K562 (cell line): ENCODE measurements at regions not wholly inside any gene's neighbourhood (a gene's known extent, or its start where the extent isn't known, plus 50 kb on each side); places are given as distances from the start of the nearest gene placed in this dataset.

Source experiments
- ATAC-seq: fragments of 200-7000 bp; cut with Tn5 transposase; 3 replicates; pipeline ENCODE4 v1.9.1; 2020; ENCODE audit warnings: moderate library complexity
- BruUV-seq: library from RNA; stranded (reverse); fragments of 400-500 nt; replicated peaks from 2 replicates; lab custom pipeline; 2021; lab: Mats Ljungman, UMichigan
- CTCF ChIA-PET: fragments of 300-600 bp; formaldehyde crosslinking; extraction: SDS; loops from one replicate; lab custom pipeline; 2021; ENCODE audit warnings: low intra/inter-chr PET ratio; lab: Yijun Ruan, JAX
- POLR2A ChIA-PET: fragments of 300-600, 350-650 bp; sonication (Branson Sonifier 250); formaldehyde crosslinking; extraction: SDS; loops from one replicate; lab custom pipeline; 2021; ENCODE audit warnings: antibody characterized with exemption, inconsistent platforms; lab: Yijun Ruan, JAX
- DNase-seq, 4 experiments: peaks; one replicate each; pipeline versions ENCODE4 v3.0.0 to v3.0.0-alpha.2; 2011 to 2018; ENCODE audit warnings: low spot score in 3 of 4, mixed read lengths in 3 of 4; ENCODE audit errors: extremely low read depth in 1 of 4
- FAIRE-seq: peaks from 2 replicates; lab custom pipeline; 2011; peaks lifted over from hg19 to GRCh38; lab: Jason Lieb, UNC
- H2AFZ ChIP-seq: 2 replicates; pipeline ENCODE4 v1.6.0; 2011; ENCODE audit warnings: low read depth, low read length, control low read depth, inconsistent platforms
- H3K27ac ChIP-seq: fragments of 200-600 bp; 3 replicates; pipeline ENCODE4 v1.8.0; 2011; ENCODE audit warnings: low read depth, mild to moderate bottlenecking, control low read depth, inconsistent platforms, low read length, moderate library complexity, mixed read lengths; ENCODE audit errors: extremely low read depth
- H3K27me3 ChIP-seq, 2 experiments: fragments of 300-600 bp in 1 of 2; 2 replicates in 1 of 2; 3 replicates in 1 of 2; pipeline versions ENCODE4 v1.6.0 to v1.8.0; 2011; ENCODE audit warnings: inconsistent platforms in 2 of 2, low read length in 2 of 2, mild to moderate bottlenecking in 1 of 2, mixed read lengths in 1 of 2, moderate library complexity in 1 of 2; ENCODE audit not compliant: control insufficient read depth in 2 of 2, insufficient read depth in 2 of 2
- H3K36me3 ChIP-seq: fragments of 300-600 bp; 3 replicates; pipeline ENCODE4 v1.8.0; 2011; ENCODE audit warnings: mild to moderate bottlenecking, low read length, inconsistent platforms; ENCODE audit not compliant: control insufficient read depth, insufficient read depth
- H3K4me1 ChIP-seq, 2 experiments: fragments of 200-600 bp in 1 of 2; replicated peaks in 1 of 2; 2 replicates in 1 of 2; 3 replicates in 1 of 2; pipeline versions ENCODE4 v1.5.1 to v1.8.0; 2011; ENCODE audit warnings: inconsistent platforms in 2 of 2, low read length in 2 of 2, mild to moderate bottlenecking in 1 of 2, mixed read lengths in 1 of 2, moderate library complexity in 1 of 2; ENCODE audit not compliant: control insufficient read depth in 2 of 2, insufficient read depth in 2 of 2
- H3K4me2 ChIP-seq: 2 replicates; pipeline ENCODE4 v1.6.1; 2011; ENCODE audit warnings: low read length, control low read depth, inconsistent platforms, mixed read lengths; ENCODE audit not compliant: insufficient read depth
- H3K4me3 ChIP-seq: fragments of 200-600 bp; sonication (generic), shearing (Covaris generic); 2 replicates; pipeline ENCODE4 v1.5.1; 2016; ENCODE audit warnings: control low read depth, inconsistent platforms
- H3K79me2 ChIP-seq: fragments of 200-600 bp; 3 replicates; pipeline ENCODE4 v1.8.0; 2011; ENCODE audit warnings: low read length, inconsistent platforms; ENCODE audit not compliant: control insufficient read depth, insufficient read depth
- H3K9ac ChIP-seq, 2 experiments: 2 replicates each; pipeline versions ENCODE4 v1.6.0 to v1.6.1; 2011; ENCODE audit warnings: low read depth in 2 of 2, low read length in 2 of 2, control low read depth in 1 of 2, inconsistent platforms in 1 of 2, mild to moderate bottlenecking in 1 of 2, mixed read lengths in 1 of 2; ENCODE audit not compliant: insufficient read depth in 1 of 2
- H3K9me1 ChIP-seq: one replicate; pipeline ENCODE4 v1.6.0; 2011; ENCODE audit warnings: inconsistent platforms, mild to moderate bottlenecking, low read length, moderate library complexity; ENCODE audit not compliant: control insufficient read depth, insufficient read depth
- H3K9me3 ChIP-seq: replicated peaks from 2 replicates; pipeline ENCODE4 v1.5.1; 2011; ENCODE audit warnings: low read depth, low read length, inconsistent platforms; ENCODE audit not compliant: control insufficient read depth, insufficient read depth
- H4K20me1 ChIP-seq: replicated peaks from 2 replicates; pipeline ENCODE4 v1.6.1; 2011; ENCODE audit warnings: low read length, inconsistent platforms, mixed read lengths; ENCODE audit not compliant: control insufficient read depth, insufficient read depth
- FOXK2 ChIP-seq, 2 experiments: fragments of 450-650 bp; IDR thresholded peaks in 1 of 2; conservative IDR thresholded peaks in 1 of 2; 2 replicates each; pipeline ENCODE4 v1.6.1; 2016; ENCODE audit warnings: low read depth in 2 of 2, mild to moderate bottlenecking in 1 of 2
- HDAC3 ChIP-seq: fragments of 450-650 bp; IDR thresholded peaks from 2 replicates; pipeline ENCODE4 v1.6.1; 2018; ENCODE audit warnings: borderline replicate concordance, mild to moderate bottlenecking, moderate library complexity; ENCODE audit not compliant: partially characterized antibody
- HMG20B ChIP-seq: fragments of 250-450 bp; sonication (Bioruptor Pico); IDR thresholded peaks from 2 replicates; pipeline ENCODE4 v1.5.0; 2021; ENCODE audit warnings: mild to moderate bottlenecking
- KAT8 ChIP-seq: fragments of 450-650 bp; IDR thresholded peaks from 2 replicates; pipeline ENCODE4 v1.6.1; 2016; ENCODE audit warnings: low read depth, mild to moderate bottlenecking
- NEUROD1 ChIP-seq: fragments of 150-350 bp; IDR thresholded peaks from 2 replicates; pipeline ENCODE4 v1.6.1; 2014; ENCODE audit warnings: borderline replicate concordance, low read length, low read depth; ENCODE audit not compliant: partially characterized antibody
- PRMT5 ChIP-seq: sonication (generic); formaldehyde crosslinking; IDR thresholded peaks from 2 replicates; pipeline ENCODE4 v1.5.0; 2020; ENCODE audit warnings: missing genetic modification reagents
- RFX7 ChIP-seq: fragments of 250-450 bp; sonication (Bioruptor Pico); IDR thresholded peaks from 2 replicates; pipeline ENCODE4 v1.5.1; 2021; ENCODE audit warnings: mild to moderate bottlenecking
- SMC3 ChIP-seq: conservative IDR thresholded peaks from 2 replicates; pipeline ENCODE4 v1.6.1; 2011; ENCODE audit warnings: low read depth, low read length, improper control_type of control experiment; ENCODE audit not compliant: insufficient read depth
- THRAP3 ChIP-seq: fragments of 450-650 bp; IDR thresholded peaks from 2 replicates; pipeline ENCODE4 v1.6.1; 2016; ENCODE audit warnings: mild to moderate bottlenecking, inconsistent platforms, borderline replicate concordance
- WGBS: fragments of 100-300 bp; shearing (Covaris generic); methylation state at CpG from one replicate; pipeline ENCODE4 v1.1.6; 2016; ENCODE audit warnings: low coverage, mixed read lengths; ENCODE audit not compliant: insufficient coverage; ENCODE audit errors: missing lambda C conversion rate; 5-methylcytosine and 5-hydroxymethylcytosine counted together
- in situ Hi-C: fragments of 300-500 bp; cut with MboI; formaldehyde crosslinking; loops from 4 replicates; pipeline ENCODE4 v1.15.0; 2018; ENCODE audit warnings: inconsistent platforms, mixed read lengths
- intact Hi-C: fragments of 100-400 bp; cut with micrococcal nuclease; formaldehyde crosslinking; loops from 2 replicates; pipeline ENCODE4 v1.14.2; 2022

DNA sequence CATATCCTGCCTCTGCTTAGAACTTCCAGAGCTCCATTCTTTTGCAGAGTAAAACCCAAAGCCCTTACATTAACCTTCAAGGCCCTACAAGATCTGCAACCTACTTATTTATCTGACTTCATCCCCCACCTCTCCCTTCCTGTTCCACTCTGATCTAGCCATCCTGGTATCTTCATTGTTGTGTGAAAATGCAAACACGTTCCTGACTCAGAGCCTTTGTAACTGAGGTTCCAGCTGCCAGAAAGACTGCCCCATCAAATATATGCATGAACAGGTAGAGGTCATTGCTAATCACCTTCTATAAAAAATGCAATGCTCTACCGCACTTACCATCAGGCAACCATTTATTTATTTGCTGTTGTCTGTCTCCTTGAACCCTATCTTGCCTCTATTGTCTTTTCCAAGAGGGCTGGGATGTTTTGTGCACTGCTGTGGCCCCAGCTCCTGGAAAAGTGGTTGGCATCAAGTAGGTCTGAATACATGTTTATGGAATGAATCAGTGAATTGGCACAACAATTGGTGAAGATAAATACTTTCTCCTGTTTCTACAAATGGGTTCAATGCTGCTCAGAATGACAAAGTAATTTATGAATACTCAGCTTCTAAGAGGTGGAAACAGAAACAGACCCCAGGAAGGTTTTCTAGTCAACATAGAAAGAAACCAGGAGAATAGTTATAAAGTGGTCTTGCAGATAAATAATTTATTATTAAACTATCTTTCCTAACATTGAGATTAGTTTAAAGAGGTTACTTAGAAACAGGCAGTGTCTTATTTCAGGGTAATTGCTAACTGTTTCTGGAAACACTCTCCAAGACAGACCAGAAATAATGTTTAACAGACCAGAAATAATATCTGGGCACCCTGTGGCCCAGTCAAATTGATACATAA lies 230.6 kb upstream of the CD180 start:
- Histone ChIP-seq H3K9me3 (no peaks in the 10 kb centered on the region), H3K36me3 (no peaks in the 10 kb centered on the region), H3K4me2 (no peak overlapping the region), H3K79me2 (no peaks in the 10 kb centered on the region), H3K4me3 (no peak overlapping the region), H3K9ac (no peak overlapping the region), H3K9me1 (no peaks in the 10 kb centered on the region), H2AFZ (no peak overlapping the region), H4K20me1 (no peaks in the 10 kb centered on the region), H3K27ac (no peak overlapping the region), H3K27me3 (no peaks in the 10 kb centered on the region), H3K4me1 (no peaks in the 10 kb centered on the region)
- DNase-seq = no peak
- BruUV-seq = no TSS peak
- FAIRE-seq = no peak
- TF ChIP-seq RFX7 (CRISPR knock-in tag) = no peak
- ChIA-PET CTCF (interaction anchor here (0.6 kb wide), 1 partner anchor 572 kb away, joined by 3 read pairs; no protein-coding TSS in a partner anchor), POLR2A (no interaction called here)
- ATAC-seq = no peak
- in situ Hi-C loops = no loop called here
- 0% methylated on average over 2 of the region's 2 CpGs for WGBS
- intact Hi-C loops = no loop called here

DNA sequence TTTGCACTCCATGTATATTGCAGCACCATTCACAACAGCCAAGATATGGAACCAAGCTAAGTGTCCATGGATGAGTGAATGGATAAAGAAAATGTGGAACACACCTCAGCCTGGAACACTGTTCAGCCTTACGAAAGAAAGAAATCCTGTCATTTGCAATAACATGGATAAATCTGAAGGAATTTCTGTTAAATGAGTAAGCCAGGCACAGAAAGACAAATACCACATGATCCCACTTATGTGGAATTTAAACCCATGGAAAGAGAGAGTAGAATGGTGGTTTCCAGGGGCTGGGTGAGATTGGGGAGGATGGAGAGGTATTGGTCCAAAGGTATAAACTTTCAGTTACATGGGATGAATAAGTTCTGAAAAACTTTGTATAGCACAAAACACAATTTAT lies 228.9 kb upstream of the CD180 start:
- no peaks in the 10 kb centered on the region for H3K36me3 ChIP-seq
- WGBS = 0% methylated on average over 1 of the region's 1 CpG
- no peak overlapping the region for H3K4me2 ChIP-seq
- CTCF ChIA-PET = no interaction called here
- no peaks in the 10 kb centered on the region for H3K9me3 ChIP-seq
- H3K27ac ChIP-seq = no peak overlapping the region
- DNase-seq = no peak
- no peaks in the 10 kb centered on the region for H4K20me1 ChIP-seq
- no peak overlapping the region for H3K4me3 ChIP-seq
- TF ChIP-seq HDAC3 = no peak
- no peak for TF ChIP-seq KAT8
- no peak for TF ChIP-seq NEUROD1
- no peak for TF ChIP-seq THRAP3
- TF ChIP-seq PRMT5 (CRISPR knock-in tag) = no peak
- TF ChIP-seq SMC3 = no peak
- no peak for TF ChIP-seq FOXK2 (conservative IDR thresholded peaks at IDR 0.05 in 1 of 2, IDR thresholded peaks at IDR 0.05 in 1 of 2; ENCODE audit: low read depth in 2 of 2)
- no peak for TF ChIP-seq HMG20B (CRISPR knock-in tag)
- no peaks in the 10 kb centered on the region for H3K79me2 ChIP-seq
- ATAC-seq = no peak
- H3K27me3 ChIP-seq = no peaks in the 10 kb centered on the region
- no TSS peak for BruUV-seq
- intact Hi-C loops = no loop called here
- no peaks in the 10 kb centered on the region for H3K9me1 ChIP-seq
- H2AFZ ChIP-seq = no peak overlapping the region
- in situ Hi-C loops = no loop called here
- no peak for FAIRE-seq
- POLR2A ChIA-PET = no interaction called here
- no peaks in the 10 kb centered on the region for H3K4me1 ChIP-seq
- H3K9ac ChIP-seq = no peak overlapping the region
